Vagina (tissue), 2 donors: ENCODE measurements at regions not wholly inside any gene's neighbourhood (a gene's known extent, or its start where the extent isn't known, plus 50 kb on each side); places are given as distances from the start of the nearest gene placed in this dataset.

Experiments used
- DNase-seq, 2 donors: peaks; one replicate each; pipeline ENCODE4 v3.0.0-alpha.2; 2017; ENCODE audit errors: extremely low spot score in 2 of 2
- H3K27ac ChIP-seq: fragments of 200-600 bp; sonication (generic); one replicate; pipeline ENCODE4 v1.5.1; 2019
- H3K27me3 ChIP-seq: fragments of 200-600 bp; sonication (generic); one replicate; pipeline ENCODE4 v1.5.1; 2019
- H3K36me3 ChIP-seq, 2 donors: fragments of 200-600 bp; sonication (generic); one replicate each; pipeline ENCODE4 v1.5.1; 2017 to 2019
- H3K4me1 ChIP-seq: fragments of 200-600 bp; sonication (generic); one replicate; pipeline ENCODE4 v1.5.1; 2019
- H3K4me3 ChIP-seq, 2 donors: fragments of 200-600 bp; sonication (generic); 1 replicate in 1 of 2; 2 replicates in 1 of 2; pipeline ENCODE4 v1.5.1; 2016 to 2019
- H3K9me3 ChIP-seq: fragments of 200-600 bp; sonication (generic); one replicate; pipeline ENCODE4 v1.5.1; 2019
- CTCF ChIP-seq, 3 experiments: fragments of 450-650 bp in 2 of 3; fragments of 200-600 bp in 1 of 3; sonication (generic) in 1 of 3; IDR thresholded peaks; one replicate each; pipeline ENCODE4 v1.5.1; 2017 to 2019; ENCODE audit warnings: antibody characterized with exemption in 3 of 3, mild to moderate bottlenecking in 2 of 3, moderate library complexity in 2 of 3
- POLR2A ChIP-seq, 2 donors: fragments of 450-650 bp; IDR thresholded peaks; one replicate each; pipeline ENCODE4 v1.6.1; 2017; ENCODE audit warnings: antibody characterized with exemption in 2 of 2, mild to moderate bottlenecking in 2 of 2, moderate library complexity in 2 of 2
- POLR2AphosphoS5 ChIP-seq, 2 donors: sonication (generic); formaldehyde crosslinking; IDR thresholded peaks; one replicate each; pipeline ENCODE4 v1.9.0; 2017; ENCODE audit warnings: antibody characterized with exemption in 2 of 2, mild to moderate bottlenecking in 2 of 2, low read depth in 1 of 2; ENCODE audit not compliant: insufficient read depth in 1 of 2
- intact Hi-C: fragments of 100-400 bp; cut with DNase I; formaldehyde crosslinking; loops from one replicate; pipeline ENCODE4 v1.15.1; 2023

- Histone ChIP-seq H3K36me3 (no peaks in the 10 kb centered on the region), H3K4me1 (peaks cover 16% of the 10 kb centered on the region), H3K27ac (no peak overlapping the region), H3K9me3 (no peaks in the 10 kb centered on the region), H3K4me3 (no peak overlapping the region), H3K27me3 (no peaks in the 10 kb centered on the region)
- intact Hi-C loops = no loop called here
- no peak for DNase-seq
- TF ChIP-seq CTCF (IDR thresholded peaks at IDR 0.05) (no peak), POLR2AphosphoS5 (IDR thresholded peaks at IDR 0.05; ENCODE audit: insufficient read depth in 1 of 2, low read depth in 1 of 2) (no peak)
Observed at GRCh38 chr2:179341152-179341866, 76.7 kb upstream of the SESTD1 start.

- intact Hi-C loops = no loop called here
- no peaks in the 10 kb centered on the region for H3K27me3 ChIP-seq
- no peak for DNase-seq
- TF ChIP-seq POLR2AphosphoS5 (IDR thresholded peaks at IDR 0.05; ENCODE audit: insufficient read depth in 1 of 2, low read depth in 1 of 2) = no peak
- no peak for TF ChIP-seq POLR2A (IDR thresholded peaks at IDR 0.05)
- no peak for TF ChIP-seq CTCF (IDR thresholded peaks at IDR 0.05)
- H3K27ac ChIP-seq = no peak overlapping the region
- H3K36me3 ChIP-seq = no peaks in the 10 kb centered on the region
- no peak overlapping the region for H3K4me3 ChIP-seq
- H3K9me3 ChIP-seq = no peaks in the 10 kb centered on the region
- H3K4me1 ChIP-seq = peaks cover 16% of the 10 kb centered on the region
Observed at GRCh38 chr2:179340678-179341077, 76.0 kb upstream of the SESTD1 start.

- TF ChIP-seq CTCF (IDR thresholded peaks at IDR 0.05) (no peak), POLR2A (IDR thresholded peaks at IDR 0.05) (no peak), POLR2AphosphoS5 (IDR thresholded peaks at IDR 0.05; ENCODE audit: insufficient read depth in 1 of 2, low read depth in 1 of 2) (peak in 1 of 2 donors; percentile 57)
- no peaks in the 10 kb centered on the region for H3K27me3 ChIP-seq
- no peak for DNase-seq
Observed at GRCh38 chr2:179338681-179339080, 74.0 kb upstream of the SESTD1 start.

GRCh38 chr2:179336782-179337534, 72.3 kb upstream of the SESTD1 start:
- H3K27ac ChIP-seq = peak overlapping the region; percentile 28
- no peak for DNase-seq
- no peaks in the 10 kb centered on the region for H3K36me3 ChIP-seq
- H3K27me3 ChIP-seq = no peaks in the 10 kb centered on the region
- H3K4me3 ChIP-seq = no peak overlapping the region
- intact Hi-C loops = no loop called here
- H3K9me3 ChIP-seq = no peaks in the 10 kb centered on the region
- H3K4me1 ChIP-seq = peaks cover 12% of the 10 kb centered on the region
- TF ChIP-seq POLR2A (IDR thresholded peaks at IDR 0.05) (no peak), POLR2AphosphoS5 (IDR thresholded peaks at IDR 0.05; ENCODE audit: insufficient read depth in 1 of 2, low read depth in 1 of 2) (no peak), CTCF (IDR thresholded peaks at IDR 0.05) (no peak)

More at GRCh38 chr2:179338681-179339080, 74.0 kb upstream of the SESTD1 start:
- Histone ChIP-seq H3K36me3 (no peaks in the 10 kb centered on the region), H3K4me3 (no peak overlapping the region), H3K9me3 (no peaks in the 10 kb centered on the region), H3K27ac (peak overlapping the region; percentile 14), H3K4me1 (peaks cover 12% of the 10 kb centered on the region)
- intact Hi-C loops = no loop called here

- no peak for DNase-seq
- H3K4me3 ChIP-seq = no peak overlapping the region
- no peaks in the 10 kb centered on the region for H3K9me3 ChIP-seq
- H3K36me3 ChIP-seq = no peaks in the 10 kb centered on the region
- TF ChIP-seq POLR2AphosphoS5 (IDR thresholded peaks at IDR 0.05; ENCODE audit: insufficient read depth in 1 of 2, low read depth in 1 of 2) (no peak), POLR2A (IDR thresholded peaks at IDR 0.05) (no peak), CTCF (IDR thresholded peaks at IDR 0.05) (no peak)
- H3K4me1 ChIP-seq = peaks cover 12% of the 10 kb centered on the region
- H3K27ac ChIP-seq = no peak overlapping the region
- intact Hi-C loops = no loop called here
- no peaks in the 10 kb centered on the region for H3K27me3 ChIP-seq
Observed at GRCh38 chr2:179335732-179336131, 71.1 kb upstream of the SESTD1 start.
